Right lobe of liver (tissue), 6 donors: ENCODE measurements at regions not wholly inside any gene's neighbourhood (a gene's known extent, or its start where the extent isn't known, plus 50 kb on each side); places are given as distances from the start of the nearest gene placed in this dataset.

ENCODE experiments used
- ATAC-seq, 4 donors: fragments of 200-7000 bp; cut with Tn5 transposase; one replicate each; pipeline ENCODE4 v1.9.1; 2020; ENCODE audit warnings: mild to moderate bottlenecking in 4 of 4, moderate library complexity in 4 of 4
- DNase-seq, 3 donors: peaks; one replicate each; pipeline ENCODE4 v3.0.0-alpha.2; 2020
- H3K27ac ChIP-seq, 3 donors: fragments of 200-600 bp; one replicate each; pipeline ENCODE4 v1.8.0; 2022
- H3K27me3 ChIP-seq, 2 donors: fragments of 200-600 bp; one replicate each; pipeline ENCODE4 v1.8.0; 2022
- H3K36me3 ChIP-seq, 4 donors: fragments of 200-600 bp; sonication (generic) in 1 of 4; one replicate each; pipeline versions ENCODE4 v1.5.1 to v1.8.0; 2017 to 2022; ENCODE audit warnings: control low read depth in 1 of 4
- H3K4me1 ChIP-seq, 4 donors: fragments of 200-600 bp; sonication (generic) in 1 of 4; one replicate each; pipeline versions ENCODE4 v1.5.1 to v1.8.0; 2017 to 2022; ENCODE audit warnings: control low read depth in 1 of 4
- H3K4me3 ChIP-seq, 3 donors: fragments of 200-600 bp; one replicate each; pipeline ENCODE4 v1.8.0; 2022
- H3K9me3 ChIP-seq, 4 donors: fragments of 200-600 bp; sonication (generic) in 1 of 4; one replicate each; pipeline versions ENCODE4 v1.5.1 to v1.8.0; 2017 to 2022; ENCODE audit warnings: control low read depth in 1 of 4
- POLR2A ChIP-seq: fragments of 450-650 bp; IDR thresholded peaks from one replicate; pipeline ENCODE4 v1.6.1; 2017; ENCODE audit warnings: antibody characterized with exemption, mild to moderate bottlenecking
- WGBS: methylation state at CpG from one replicate; pipeline ENCODE4 v1.1.6; 2018; ENCODE audit warnings: low coverage, low lambda C conversion rate; ENCODE audit not compliant: insufficient coverage; ENCODE audit errors: missing lambda C conversion rate; 5-methylcytosine and 5-hydroxymethylcytosine counted together
- intact Hi-C, 2 donors: fragments of 100-400 bp; cut with DNase I; formaldehyde crosslinking; loops; one replicate each; pipeline versions ENCODE4 v1.11.2 to v1.14.1; 2022
- TF ChIP-seq, protein P1 (sequence below), 4 donors: fragments of 200-600 bp in 3 of 4; fragments of 450-650 bp in 1 of 4; IDR thresholded peaks; one replicate each; pipeline versions ENCODE4 v1.5.1 to v1.8.0; 2016 to 2022; ENCODE audit warnings: antibody characterized with exemption in 4 of 4, mild to moderate bottlenecking in 2 of 4
- donor health status: DM: no; HTN: yes; CAD: no.
- donor health status: DM: no; HTN: no; CAD: no.
- donor health status: DM: no; HTN: no; CAD: no.
- donor health status: DM: no; HTN: yes; CAD: no.
- donor health status: DM: no; HTN: yes; CAD: no.

DNA sequence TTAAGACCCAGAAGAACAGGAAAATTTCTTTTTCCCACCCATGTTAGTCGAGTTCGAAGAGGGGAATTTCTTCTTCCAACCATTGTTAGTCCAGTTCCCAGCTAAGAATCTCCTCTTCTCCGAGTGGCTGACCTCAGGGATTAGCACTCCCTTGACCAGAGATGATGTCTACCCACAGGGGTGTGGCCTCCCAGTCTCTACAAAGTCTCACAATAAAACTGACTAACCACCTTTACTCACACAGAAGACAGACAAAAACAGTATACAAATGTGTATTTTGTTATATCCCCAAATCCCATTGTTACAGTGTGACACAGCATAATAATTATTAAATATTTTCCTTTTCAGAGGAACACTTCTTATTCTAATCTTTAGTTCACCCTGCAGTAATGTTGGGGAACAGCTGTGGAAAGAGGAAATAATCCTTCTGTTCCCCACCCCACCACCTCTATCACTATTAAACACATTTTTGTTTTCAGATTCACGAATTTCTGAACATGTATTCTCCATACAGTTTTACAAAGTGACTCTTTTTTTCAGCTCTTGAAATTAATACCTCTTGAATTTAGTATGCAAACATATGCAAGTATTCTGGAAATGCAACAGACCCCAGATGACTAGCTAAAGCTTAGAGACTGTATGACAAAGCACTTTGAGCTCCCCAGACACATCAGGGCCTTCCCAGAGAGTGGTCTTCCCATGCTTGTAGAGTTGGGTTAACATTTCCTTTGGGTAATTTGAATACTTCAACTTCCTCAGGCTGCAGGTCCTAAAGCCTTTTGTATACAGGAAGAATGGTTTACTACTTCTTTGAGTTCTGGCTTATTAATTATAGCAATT is 62.5 kb upstream of the NFKB1 start:
- TF ChIP-seq, protein P1, sequence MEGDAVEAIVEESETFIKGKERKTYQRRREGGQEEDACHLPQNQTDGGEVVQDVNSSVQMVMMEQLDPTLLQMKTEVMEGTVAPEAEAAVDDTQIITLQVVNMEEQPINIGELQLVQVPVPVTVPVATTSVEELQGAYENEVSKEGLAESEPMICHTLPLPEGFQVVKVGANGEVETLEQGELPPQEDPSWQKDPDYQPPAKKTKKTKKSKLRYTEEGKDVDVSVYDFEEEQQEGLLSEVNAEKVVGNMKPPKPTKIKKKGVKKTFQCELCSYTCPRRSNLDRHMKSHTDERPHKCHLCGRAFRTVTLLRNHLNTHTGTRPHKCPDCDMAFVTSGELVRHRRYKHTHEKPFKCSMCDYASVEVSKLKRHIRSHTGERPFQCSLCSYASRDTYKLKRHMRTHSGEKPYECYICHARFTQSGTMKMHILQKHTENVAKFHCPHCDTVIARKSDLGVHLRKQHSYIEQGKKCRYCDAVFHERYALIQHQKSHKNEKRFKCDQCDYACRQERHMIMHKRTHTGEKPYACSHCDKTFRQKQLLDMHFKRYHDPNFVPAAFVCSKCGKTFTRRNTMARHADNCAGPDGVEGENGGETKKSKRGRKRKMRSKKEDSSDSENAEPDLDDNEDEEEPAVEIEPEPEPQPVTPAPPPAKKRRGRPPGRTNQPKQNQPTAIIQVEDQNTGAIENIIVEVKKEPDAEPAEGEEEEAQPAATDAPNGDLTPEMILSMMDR (IDR thresholded peaks at IDR 0.05): no peak
- TF ChIP-seq POLR2A: no peak
- Histone ChIP-seq H3K27me3 (no peaks in the 10 kb centered on the region), H3K36me3 (no peaks in the 10 kb centered on the region), H3K4me3 (no peak overlapping the region), H3K4me1 (peaks cover 0 to 34% (median 3%) of the 10 kb centered on the region in 4 donors), H3K9me3 (no peaks in the 10 kb centered on the region), H3K27ac (peak overlapping the region; percentile 46 to 89 (median 86))
- ATAC-seq (no peak), DNase-seq (no peak)
- intact Hi-C loops: no loop called here
- WGBS: 85% methylated on average over 3 of the region's 4 CpGs

DNA sequence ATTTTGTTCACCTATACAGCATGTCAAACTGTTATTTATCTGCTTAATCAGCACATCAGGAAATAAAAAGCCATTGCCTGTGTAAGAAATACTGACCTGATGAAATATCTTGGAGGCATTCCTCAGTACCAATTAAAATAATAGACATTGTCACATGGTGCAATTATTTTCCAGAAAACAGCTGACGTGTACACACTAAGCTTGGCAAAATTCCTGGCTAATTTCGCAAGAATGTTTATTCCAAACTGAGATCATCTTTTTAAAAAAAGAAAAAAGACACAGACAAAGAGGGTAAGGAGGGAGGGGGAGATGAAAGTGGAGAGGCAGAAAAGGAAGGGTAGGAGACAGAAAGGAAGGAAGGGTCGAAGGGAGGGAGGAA is 61.9 kb upstream of the NFKB1 start:
- no peaks in the 10 kb centered on the region for H3K9me3 ChIP-seq
- peaks cover 0 to 36% (median 3%) of the 10 kb centered on the region in 4 donors for H3K4me1 ChIP-seq
- H3K4me3 ChIP-seq: peak overlapping the region in 1 of 3 donors; percentile 5
- H3K27ac ChIP-seq: peak overlapping the region; percentile 69 to 89 (median 86)
- intact Hi-C loops: no loop called here
- 4% methylated on average over 3 of the region's 3 CpGs for WGBS
- H3K27me3 ChIP-seq: no peaks in the 10 kb centered on the region
- ATAC-seq (peak; percentile 60 to 77 (median 71)), DNase-seq (no peak)
- no peak for TF ChIP-seq POLR2A
- TF ChIP-seq, protein P1 (IDR thresholded peaks at IDR 0.05): no peak
- H3K36me3 ChIP-seq: no peaks in the 10 kb centered on the region

DNA sequence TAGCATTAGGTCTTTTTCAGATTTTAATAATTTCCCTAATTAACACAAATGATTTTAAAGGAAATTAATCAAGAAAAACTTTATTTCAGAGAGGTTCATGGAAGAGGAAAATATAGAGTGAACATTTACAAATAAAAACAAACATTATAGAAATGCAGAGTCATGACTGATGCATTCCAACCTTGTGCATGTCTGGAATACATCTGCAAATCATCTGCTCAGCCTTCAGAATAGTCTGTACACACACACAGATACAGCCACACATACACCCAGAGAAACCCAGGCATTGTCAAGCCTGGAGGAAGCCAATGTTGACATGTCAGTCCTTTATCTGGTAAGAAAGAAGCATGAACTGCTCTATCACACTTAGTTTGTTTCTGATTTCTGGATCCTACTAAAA is 61.3 kb upstream of the NFKB1 start:
- no peak overlapping the region for H3K4me3 ChIP-seq
- intact Hi-C loops: no loop called here
- no peaks in the 10 kb centered on the region for H3K9me3 ChIP-seq
- no peaks in the 10 kb centered on the region for H3K27me3 ChIP-seq
- H3K4me1 ChIP-seq: peaks cover 0 to 42% (median 5%) of the 10 kb centered on the region in 4 donors
- peak; percentile 27 to 63 (median 48) for ATAC-seq
- H3K27ac ChIP-seq: peak overlapping the region; percentile 69 to 89 (median 86)
- TF ChIP-seq, protein P1 (IDR thresholded peaks at IDR 0.05): no peak
- TF ChIP-seq POLR2A: no peak
- H3K36me3 ChIP-seq: no peaks in the 10 kb centered on the region
- no peak for DNase-seq

DNA sequence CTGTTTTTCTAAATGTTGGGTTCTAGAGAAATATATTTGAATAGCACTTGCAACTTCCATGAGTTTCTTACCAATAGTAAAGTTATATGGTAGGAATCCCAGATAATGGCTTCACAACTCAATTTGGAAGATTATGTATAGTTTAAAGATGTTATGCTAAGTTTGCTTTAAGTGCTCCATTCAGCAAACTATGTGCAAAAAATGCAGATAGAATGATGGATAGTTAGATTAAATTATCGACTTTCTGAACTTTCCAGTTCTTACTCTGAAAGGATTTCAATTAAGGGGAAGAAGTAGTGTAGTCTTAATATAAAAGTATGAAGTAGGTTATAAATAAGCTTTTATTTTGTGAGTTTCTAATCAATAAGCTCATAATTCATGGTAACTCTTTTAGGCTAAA is 60.7 kb upstream of the NFKB1 start:
- WGBS: 78% methylated on average over 1 of the region's 1 CpG
- intact Hi-C loops: no loop called here
- H3K9me3 ChIP-seq: no peaks in the 10 kb centered on the region
- no peaks in the 10 kb centered on the region for H3K27me3 ChIP-seq
- TF ChIP-seq, protein P1 (IDR thresholded peaks at IDR 0.05): no peak
- no peak for TF ChIP-seq POLR2A
- H3K4me3 ChIP-seq: no peak overlapping the region
- no peak for ATAC-seq
- peak overlapping the region in 1 of 3 donors; percentile 89 for H3K27ac ChIP-seq
- DNase-seq: no peak
- H3K4me1 ChIP-seq: peaks cover 0 to 45% (median 6%) of the 10 kb centered on the region in 4 donors
- no peaks in the 10 kb centered on the region for H3K36me3 ChIP-seq
